HepG2 (cell line): ENCODE measurements at regions not wholly inside any gene's neighbourhood (a gene's known extent, or its start where the extent isn't known, plus 50 kb on each side); places are given as distances from the start of the nearest gene placed in this dataset.

ENCODE experiments used
- AHDC1 ChIP-seq: sonication (generic); formaldehyde crosslinking; IDR thresholded peaks from 2 replicates; pipeline ENCODE4 v1.5.1; 2020; ENCODE audit warnings: mild to moderate bottlenecking, missing genetic modification reagents, borderline replicate concordance
- BCLAF1 ChIP-seq: fragments of 450-650 bp; IDR thresholded peaks from 2 replicates; pipeline ENCODE4 v1.6.1; 2017; ENCODE audit warnings: mild to moderate bottlenecking
- CTCF ChIP-seq: sonication (generic); formaldehyde crosslinking; IDR thresholded peaks from 2 replicates; pipeline ENCODE4 v1.5.0; 2020; ENCODE audit warnings: mild to moderate bottlenecking, missing genetic modification reagents, moderate library complexity
- NR2F2 ChIP-seq: IDR thresholded peaks from 2 replicates; pipeline ENCODE4 v1.6.1; 2012; ENCODE audit warnings: low read depth, inconsistent platforms, borderline replicate concordance
- ZBTB49 ChIP-seq: sonication (generic); formaldehyde crosslinking; IDR thresholded peaks from 2 replicates; pipeline ENCODE4 v1.4.0; 2020; ENCODE audit warnings: missing genetic modification reagents, borderline replicate concordance
- ZNF44 ChIP-seq: sonication (generic); formaldehyde crosslinking; IDR thresholded peaks from 2 replicates; pipeline ENCODE4 v1.5.1; 2020; ENCODE audit warnings: mild to moderate bottlenecking, missing genetic modification reagents
- ZNF713 ChIP-seq: sonication (generic); formaldehyde crosslinking; IDR thresholded peaks from 2 replicates; pipeline ENCODE4 v1.4.0; 2020; ENCODE audit warnings: mild to moderate bottlenecking, missing genetic modification reagents
- TF ChIP-seq, protein P1 (sequence below): sonication (generic); formaldehyde crosslinking; IDR thresholded peaks from 2 replicates; pipeline ENCODE4 v1.8.1; 2023; ENCODE audit warnings: mild to moderate bottlenecking, missing genetic modification reagents

GRCh38 chr13:40376867-40377535 lies 289.4 kb downstream of the FOXO1 start:
- no peak for TF ChIP-seq AHDC1 (CRISPR knock-in tag)
- no peak for TF ChIP-seq ZNF713 (CRISPR knock-in tag)
- TF ChIP-seq, protein P1, sequence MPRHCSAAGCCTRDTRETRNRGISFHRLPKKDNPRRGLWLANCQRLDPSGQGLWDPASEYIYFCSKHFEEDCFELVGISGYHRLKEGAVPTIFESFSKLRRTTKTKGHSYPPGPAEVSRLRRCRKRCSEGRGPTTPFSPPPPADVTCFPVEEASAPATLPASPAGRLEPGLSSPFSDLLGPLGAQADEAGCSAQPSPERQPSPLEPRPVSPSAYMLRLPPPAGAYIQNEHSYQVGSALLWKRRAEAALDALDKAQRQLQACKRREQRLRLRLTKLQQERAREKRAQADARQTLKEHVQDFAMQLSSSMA (CRISPR knock-in tag): no peak
- TF ChIP-seq BCLAF1: no peak
- no peak for TF ChIP-seq ZNF44 (CRISPR knock-in tag)
- no peak for TF ChIP-seq CTCF (CRISPR knock-in tag)
- TF ChIP-seq ZBTB49 (CRISPR knock-in tag): no peak
- TF ChIP-seq NR2F2: no peak
